Mesenteric fat pad (tissue), 1 donor: ENCODE measurements at regions not wholly inside any gene's neighbourhood (a gene's known extent, or its start where the extent isn't known, plus 50 kb on each side); places are given as distances from the start of the nearest gene placed in this dataset.
"Not testable (repeated sequence)": the region's sequence is repeated elsewhere in the genome, so short reads cannot be mapped to it uniquely, and the experiment has no call there.

Experiments
- DNase-seq: peaks from one replicate; pipeline ENCODE4 v3.0.0-alpha.2; 2020; ENCODE audit warnings: low spot score
- donor health status: DM: yes; HTN: yes; CAD: no.

- DNase-seq, result no peak
Observed at GRCh38 chr7:4523219-4523618, 158.9 kb upstream of the FOXK1 start.

- no peak for DNase-seq
Observed at GRCh38 chr7:4523873-4524272, 158.2 kb upstream of the FOXK1 start.

- no peak for DNase-seq
Observed at GRCh38 chr7:4525884-4526283, 156.2 kb upstream of the FOXK1 start.

GRCh38 chr7:4527988-4528636 lies 154.0 kb upstream of the FOXK1 start:
- no peak for DNase-seq

- DNase-seq, result no peak
Observed at GRCh38 chr7:4531236-4531635, 150.9 kb upstream of the FOXK1 start.

- DNase-seq, result not testable (repeated sequence)
Observed at GRCh38 chr7:4533339-4533738, 148.8 kb upstream of the FOXK1 start.

- no peak for DNase-seq
Observed at GRCh38 chr7:4549681-4550080, 132.4 kb upstream of the FOXK1 start.

- DNase-seq, result no peak
Observed at GRCh38 chr7:4550117-4550516, 132.0 kb upstream of the FOXK1 start.

- DNase-seq, result no peak
Observed at GRCh38 chr7:4552985-4553384, 129.1 kb upstream of the FOXK1 start.

GRCh38 chr7:4556868-4557793 lies 125.0 kb upstream of the FOXK1 start:
- no peak for DNase-seq

- DNase-seq, result no peak
Observed at GRCh38 chr7:4561795-4562194, 120.3 kb upstream of the FOXK1 start.

GRCh38 chr7:4566714-4567113 lies 115.4 kb upstream of the FOXK1 start:
- no peak for DNase-seq

- no peak for DNase-seq
Observed at GRCh38 chr7:4574851-4575250, 107.2 kb upstream of the FOXK1 start.

GRCh38 chr7:4575254-4575653 lies 106.8 kb upstream of the FOXK1 start:
- DNase-seq, result no peak

GRCh38 chr7:4602905-4603842 lies 78.9 kb upstream of the FOXK1 start:
- DNase-seq, result peak; percentile 64

GRCh38 chr7:4603843-4604231 lies 78.3 kb upstream of the FOXK1 start:
- peak; percentile 5 for DNase-seq

GRCh38 chr7:4604456-4604940 lies 77.6 kb upstream of the FOXK1 start:
- peak; percentile 51 for DNase-seq

GRCh38 chr7:4606797-4607196 lies 75.3 kb upstream of the FOXK1 start:
- peak; percentile 37 for DNase-seq

- peak; percentile 82 for DNase-seq
Observed at GRCh38 chr7:4607311-4607729, 74.8 kb upstream of the FOXK1 start.

GRCh38 chr7:4609576-4609975 lies 72.5 kb upstream of the FOXK1 start:
- not testable (repeated sequence) for DNase-seq

GRCh38 chr7:4610768-4611467 lies 71.2 kb upstream of the FOXK1 start:
- DNase-seq, result no peak
